HL-60 (cell line): ENCODE measurements at regions not wholly inside any gene's neighbourhood (a gene's known extent, or its start where the extent isn't known, plus 50 kb on each side); places are given as distances from the start of the nearest gene placed in this dataset.

Experiments
- POLR2AphosphoS5 ChIP-seq: IDR thresholded peaks from 2 replicates; pipeline ENCODE4 v1.6.1; 2012; ENCODE audit warnings: low read depth
- TF ChIP-seq, protein P1 (sequence below): IDR thresholded peaks from one replicate; pipeline ENCODE4 v1.5.1; 2011; ENCODE audit warnings: low read length, control low read depth, inconsistent platforms; ENCODE audit not compliant: insufficient read depth

DNA sequence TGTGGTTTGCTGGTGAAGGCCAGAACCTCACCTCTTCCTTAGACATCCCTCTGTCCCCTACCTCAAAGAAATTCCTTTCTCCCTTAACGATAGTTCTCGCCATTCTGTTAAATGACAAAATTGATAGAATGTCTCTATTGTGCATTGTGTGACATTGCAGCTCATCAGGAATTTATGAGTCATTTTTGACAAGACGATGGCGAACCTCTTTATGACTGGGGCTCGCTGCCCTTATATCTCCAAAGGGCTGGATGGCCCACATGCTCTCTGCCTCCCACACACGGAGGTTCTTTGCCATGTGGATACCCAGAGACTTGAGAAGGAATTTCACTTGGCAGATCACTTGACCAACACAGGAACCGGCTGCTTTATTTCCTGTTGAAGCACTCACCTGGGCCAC lies 66.8 kb upstream of the RPS6KA2 start:
- no peak for TF ChIP-seq POLR2AphosphoS5
- TF ChIP-seq, protein P1, sequence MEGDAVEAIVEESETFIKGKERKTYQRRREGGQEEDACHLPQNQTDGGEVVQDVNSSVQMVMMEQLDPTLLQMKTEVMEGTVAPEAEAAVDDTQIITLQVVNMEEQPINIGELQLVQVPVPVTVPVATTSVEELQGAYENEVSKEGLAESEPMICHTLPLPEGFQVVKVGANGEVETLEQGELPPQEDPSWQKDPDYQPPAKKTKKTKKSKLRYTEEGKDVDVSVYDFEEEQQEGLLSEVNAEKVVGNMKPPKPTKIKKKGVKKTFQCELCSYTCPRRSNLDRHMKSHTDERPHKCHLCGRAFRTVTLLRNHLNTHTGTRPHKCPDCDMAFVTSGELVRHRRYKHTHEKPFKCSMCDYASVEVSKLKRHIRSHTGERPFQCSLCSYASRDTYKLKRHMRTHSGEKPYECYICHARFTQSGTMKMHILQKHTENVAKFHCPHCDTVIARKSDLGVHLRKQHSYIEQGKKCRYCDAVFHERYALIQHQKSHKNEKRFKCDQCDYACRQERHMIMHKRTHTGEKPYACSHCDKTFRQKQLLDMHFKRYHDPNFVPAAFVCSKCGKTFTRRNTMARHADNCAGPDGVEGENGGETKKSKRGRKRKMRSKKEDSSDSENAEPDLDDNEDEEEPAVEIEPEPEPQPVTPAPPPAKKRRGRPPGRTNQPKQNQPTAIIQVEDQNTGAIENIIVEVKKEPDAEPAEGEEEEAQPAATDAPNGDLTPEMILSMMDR: no peak
